ENCODE measurements at regions not wholly inside any gene's neighbourhood (a gene's known extent, or its start where the extent isn't known, plus 50 kb on each side); places are given as distances from the start of the nearest gene placed in this dataset.

GRCh38 chr17:79541056-79541850, 69.6 kb downstream of the RBFOX3 start:
- no peak for DNase-seq (ENCODE audit: extremely low read depth, low read depth)

GRCh38 chr17:79539944-79540705, 70.7 kb downstream of the RBFOX3 start:
- no peak for DNase-seq (ENCODE audit: extremely low read depth, low read depth)

GRCh38 chr17:79538291-79538690, 72.6 kb downstream of the RBFOX3 start:
- DNase-seq (ENCODE audit: extremely low read depth, low read depth) = no peak

- no peak for DNase-seq (ENCODE audit: extremely low read depth, low read depth)
Observed at GRCh38 chr17:79537686-79538085, 73.2 kb downstream of the RBFOX3 start.

- DNase-seq (ENCODE audit: extremely low read depth, low read depth) = no peak
Observed at GRCh38 chr17:79537061-79537460, 73.8 kb downstream of the RBFOX3 start.

- DNase-seq (ENCODE audit: extremely low read depth, low read depth) = no peak
Observed at GRCh38 chr17:79536212-79536840, 74.5 kb downstream of the RBFOX3 start.

- DNase-seq (ENCODE audit: extremely low read depth, low read depth) = no peak
Observed at GRCh38 chr17:79535728-79536025, 75.2 kb downstream of the RBFOX3 start.

GRCh38 chr17:79534851-79535727, 75.8 kb downstream of the RBFOX3 start:
- DNase-seq (ENCODE audit: extremely low read depth, low read depth) = no peak

- no peak for DNase-seq (ENCODE audit: extremely low read depth, low read depth)
Observed at GRCh38 chr17:79534111-79534510, 76.7 kb downstream of the RBFOX3 start.

GRCh38 chr17:79533116-79533515, 77.7 kb downstream of the RBFOX3 start:
- DNase-seq (ENCODE audit: extremely low read depth, low read depth) = no peak

GRCh38 chr17:79532107-79532790, 78.6 kb downstream of the RBFOX3 start:
- no peak for DNase-seq (ENCODE audit: extremely low read depth, low read depth)

GRCh38 chr17:79531191-79532095, 79.4 kb downstream of the RBFOX3 start:
- DNase-seq (ENCODE audit: extremely low read depth, low read depth) = no peak

GRCh38 chr17:79530361-79531105, 80.3 kb downstream of the RBFOX3 start:
- no peak for DNase-seq (ENCODE audit: extremely low read depth, low read depth)

GRCh38 chr17:79529661-79530081, 81.2 kb downstream of the RBFOX3 start:
- DNase-seq (ENCODE audit: extremely low read depth, low read depth) = no peak

- DNase-seq (ENCODE audit: extremely low read depth, low read depth) = no peak
Observed at GRCh38 chr17:79528592-79529125, 82.2 kb downstream of the RBFOX3 start.

GRCh38 chr17:79527306-79527705, 83.5 kb downstream of the RBFOX3 start:
- no peak for DNase-seq (ENCODE audit: extremely low read depth, low read depth)

GRCh38 chr17:79525793-79526677, 84.8 kb downstream of the RBFOX3 start:
- DNase-seq (ENCODE audit: extremely low read depth, low read depth) = no peak
